H1 (cell line): ENCODE measurements at regions not wholly inside any gene's neighbourhood (a gene's known extent, or its start where the extent isn't known, plus 50 kb on each side); places are given as distances from the start of the nearest gene placed in this dataset.

Experiments
- ATF3 ChIP-seq: IDR thresholded peaks from 2 replicates; pipeline ENCODE4 v1.6.1; 2011; ENCODE audit warnings: low read depth, mild to moderate bottlenecking, low read length; ENCODE audit not compliant: insufficient read depth
- MAX ChIP-seq: IDR thresholded peaks from 2 replicates; pipeline ENCODE4 v1.6.1; 2012; ENCODE audit warnings: inconsistent platforms
- RBBP5 ChIP-seq: IDR thresholded peaks from 2 replicates; pipeline ENCODE4 v1.7.1; 2012; ENCODE audit warnings: low read depth, mild to moderate bottlenecking, inconsistent platforms, low read length, moderate library complexity, borderline replicate concordance
- SIN3A ChIP-seq, 2 experiments: IDR thresholded peaks in 1 of 2; conservative IDR thresholded peaks in 1 of 2; 2 replicates each; pipeline ENCODE4 v1.6.1; 2011 to 2012; ENCODE audit warnings: low read length in 2 of 2, improper control_type of control experiment in 1 of 2, low read depth in 1 of 2, mild to moderate bottlenecking in 1 of 2

GRCh38 chr22:49267996-49268395 is 559.7 kb downstream of the BRD1 start (continued):
- TF ChIP-seq SIN3A (conservative IDR thresholded peaks at IDR 0.05 in 1 of 2, IDR thresholded peaks at IDR 0.05 in 1 of 2; ENCODE audit: low read depth in 1 of 2, low read length in 2 of 2) (no peak), ATF3 (no peak), RBBP5 (no peak), MAX (no peak)
